HCT116 (cell line): ENCODE measurements at regions not wholly inside any gene's neighbourhood (a gene's known extent, or its start where the extent isn't known, plus 50 kb on each side); places are given as distances from the start of the nearest gene placed in this dataset.

Source experiments
- CEBPB ChIP-seq: IDR thresholded peaks from 2 replicates; pipeline ENCODE4 v1.6.1; 2012; ENCODE audit warnings: low read depth
- JUND ChIP-seq: IDR thresholded peaks from 2 replicates; pipeline ENCODE4 v1.6.1; 2012
- TCF7L2 ChIP-seq: IDR thresholded peaks from 2 replicates; pipeline ENCODE4 v1.7.0; 2011; ENCODE audit warnings: borderline replicate concordance, inconsistent platforms; ENCODE audit not compliant: insufficient read depth, insufficient read length; ENCODE audit errors: extremely low read depth
- TF ChIP-seq, protein P1 (sequence below), 3 experiments: fragments of 200-600 bp in 1 of 3; sonication (generic) in 1 of 3; IDR thresholded peaks in 2 of 3; conservative IDR thresholded peaks in 1 of 3; 2 replicates each; pipeline ENCODE4 v1.5.1; 2012 to 2017; ENCODE audit warnings: low read depth in 2 of 3, low read length in 2 of 3, antibody characterized with exemption in 1 of 3, borderline replicate concordance in 1 of 3, control low read depth in 1 of 3, mild to moderate bottlenecking in 1 of 3, mixed read lengths in 1 of 3, mixed run types in 1 of 3, moderate library complexity in 1 of 3; ENCODE audit not compliant: insufficient read depth in 1 of 3
- TF ChIP-seq, protein P2 (sequence below): IDR thresholded peaks from 2 replicates; pipeline ENCODE4 v1.6.1; 2012

DNA sequence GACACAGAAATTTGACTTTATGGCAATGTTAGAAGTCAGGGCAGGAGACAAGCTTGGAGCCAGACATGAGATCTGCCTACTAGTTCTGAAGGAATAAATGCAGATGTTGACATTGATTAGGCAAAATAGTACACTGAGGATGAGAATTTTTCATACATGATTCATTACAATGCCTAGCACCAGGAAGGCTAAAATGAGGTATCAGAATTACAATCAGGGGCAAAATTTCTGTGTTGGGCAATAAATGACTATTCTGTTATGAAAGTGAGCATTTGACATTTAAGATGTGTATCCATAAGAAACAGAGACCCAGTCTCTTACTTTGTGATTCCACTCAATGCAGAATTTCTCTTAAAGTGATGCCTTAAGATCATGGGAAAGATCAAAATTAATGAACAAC is 92.4 kb upstream of the CDH10 start:
- TF ChIP-seq, protein P1, sequence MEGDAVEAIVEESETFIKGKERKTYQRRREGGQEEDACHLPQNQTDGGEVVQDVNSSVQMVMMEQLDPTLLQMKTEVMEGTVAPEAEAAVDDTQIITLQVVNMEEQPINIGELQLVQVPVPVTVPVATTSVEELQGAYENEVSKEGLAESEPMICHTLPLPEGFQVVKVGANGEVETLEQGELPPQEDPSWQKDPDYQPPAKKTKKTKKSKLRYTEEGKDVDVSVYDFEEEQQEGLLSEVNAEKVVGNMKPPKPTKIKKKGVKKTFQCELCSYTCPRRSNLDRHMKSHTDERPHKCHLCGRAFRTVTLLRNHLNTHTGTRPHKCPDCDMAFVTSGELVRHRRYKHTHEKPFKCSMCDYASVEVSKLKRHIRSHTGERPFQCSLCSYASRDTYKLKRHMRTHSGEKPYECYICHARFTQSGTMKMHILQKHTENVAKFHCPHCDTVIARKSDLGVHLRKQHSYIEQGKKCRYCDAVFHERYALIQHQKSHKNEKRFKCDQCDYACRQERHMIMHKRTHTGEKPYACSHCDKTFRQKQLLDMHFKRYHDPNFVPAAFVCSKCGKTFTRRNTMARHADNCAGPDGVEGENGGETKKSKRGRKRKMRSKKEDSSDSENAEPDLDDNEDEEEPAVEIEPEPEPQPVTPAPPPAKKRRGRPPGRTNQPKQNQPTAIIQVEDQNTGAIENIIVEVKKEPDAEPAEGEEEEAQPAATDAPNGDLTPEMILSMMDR (IDR thresholded peaks at IDR 0.05 in 2 of 3, conservative IDR thresholded peaks at IDR 0.05 in 1 of 3; ENCODE audit: borderline replicate concordance in 1 of 3, insufficient read depth in 1 of 3, low read depth in 2 of 3, low read length in 2 of 3): no peak
- TF ChIP-seq JUND (no peak), CEBPB (no peak), TCF7L2 (no peak)
- TF ChIP-seq, protein P2, sequence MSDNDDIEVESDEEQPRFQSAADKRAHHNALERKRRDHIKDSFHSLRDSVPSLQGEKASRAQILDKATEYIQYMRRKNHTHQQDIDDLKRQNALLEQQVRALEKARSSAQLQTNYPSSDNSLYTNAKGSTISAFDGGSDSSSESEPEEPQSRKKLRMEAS: no peak
